ENCODE measurements at regions not wholly inside any gene's neighbourhood (a gene's known extent, or its start where the extent isn't known, plus 50 kb on each side); places are given as distances from the start of the nearest gene placed in this dataset.

DNA sequence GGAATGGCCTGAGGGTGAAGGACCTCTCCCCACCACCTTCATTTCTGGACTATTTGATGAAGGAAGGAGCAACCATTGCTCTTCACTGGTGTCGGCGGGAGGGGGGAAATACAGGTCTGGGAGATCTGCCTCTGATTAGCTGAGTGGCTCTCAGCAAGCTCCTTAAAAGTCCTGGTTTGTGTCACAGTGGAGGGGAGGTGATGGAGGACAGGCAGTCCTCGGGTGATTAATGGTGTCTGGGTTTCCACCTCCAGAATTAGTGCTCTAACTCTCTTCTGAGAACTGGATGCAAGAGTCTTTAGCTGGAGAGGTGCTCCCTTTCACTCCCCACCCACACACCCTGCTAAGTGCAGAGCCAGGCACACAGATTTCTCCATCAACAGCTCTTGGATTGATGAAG lies 83.2 kb downstream of the TTC32 start:
- no peak overlapping the region for H4K8ac ChIP-seq (replicated peaks; ENCODE audit: insufficient read length, low read depth, low read length)
- H3K79me1 ChIP-seq (ENCODE audit: insufficient read depth, low read depth, low read length, poor library complexity, severe bottlenecking), result no peaks in the 10 kb centered on the region
- H2BK12ac ChIP-seq (ENCODE audit: insufficient read length, low read depth, low read length), result no peak overlapping the region
- Mint-ChIP-seq H3K9me3 (no peaks in the 10 kb centered on the region), H3K4me1 (no peaks in the 10 kb centered on the region), H3K27me3 (ENCODE audit: low read depth) (peaks cover 3% of the 10 kb centered on the region; the same call in 1 of the 2 replicates), H3K4me3 (no peak overlapping the region), H3K27ac (no peak overlapping the region), H3K36me3 (ENCODE audit: insufficient read depth in 1 of 3, low read depth in 3 of 3) (no peaks in the 10 kb centered on the region)
- H3K4me2 ChIP-seq (ENCODE audit: insufficient read depth, insufficient read length, low read length), result no peak overlapping the region
- H3K14ac ChIP-seq (ENCODE audit: insufficient read depth, low read length), result no peak overlapping the region
- no peak overlapping the region for H3K4ac ChIP-seq (ENCODE audit: low read depth, low read length)
- no peak for DNase-seq
- peaks cover 3% of the 10 kb centered on the region for H4K20me1 ChIP-seq (ENCODE audit: control insufficient read depth, insufficient read depth, insufficient read length)
- no peaks in the 10 kb centered on the region for H3K27me3 ChIP-seq (ENCODE audit: insufficient read depth, low read length)
- no peak overlapping the region for H2BK20ac ChIP-seq (ENCODE audit: low read depth, low read length, poor library complexity, severe bottlenecking)
- no peak overlapping the region for H3K56ac ChIP-seq (ENCODE audit: insufficient read length, low read depth, low read length)
- no peaks in the 10 kb centered on the region for H3K9me3 ChIP-seq (ENCODE audit: control insufficient read depth, low read depth, low read length)
- no peak overlapping the region for H2AFZ ChIP-seq (ENCODE audit: low read length)
- H3K79me2 ChIP-seq (ENCODE audit: insufficient read depth, low read length), result no peaks in the 10 kb centered on the region
- H2BK120ac ChIP-seq (ENCODE audit: low read depth, low read length, poor library complexity, severe bottlenecking), result no peak overlapping the region
- no peak overlapping the region for H2BK5ac ChIP-seq (ENCODE audit: insufficient read length, low read length)
- no peak overlapping the region for H3T11ph ChIP-seq (ENCODE audit: low read length)
- no peaks in the 10 kb centered on the region for H3K4me1 ChIP-seq (ENCODE audit: insufficient read depth, low read length)
- no peak overlapping the region for H3K9ac ChIP-seq (ENCODE audit: extremely low read depth, insufficient read length, low read length)
- H2AK5ac ChIP-seq (ENCODE audit: insufficient read length, low read length), result no peak overlapping the region
- no peak overlapping the region for H3K27ac ChIP-seq (ENCODE audit: insufficient read length, low read depth, low read length)
- no peak overlapping the region for H3K18ac ChIP-seq (ENCODE audit: insufficient read length, low read depth, low read length)
- H4K91ac ChIP-seq (ENCODE audit: insufficient read length, low read depth, low read length), result no peak overlapping the region
- H4K5ac ChIP-seq (ENCODE audit: insufficient read length, low read depth, low read length), result no peak overlapping the region
- H3K23ac ChIP-seq (ENCODE audit: insufficient read length, low read depth, low read length), result no peak overlapping the region
- H3K23me2 ChIP-seq (ENCODE audit: insufficient read length, low read depth, low read length, poor library complexity, severe bottlenecking), result no peaks in the 10 kb centered on the region
- no peak overlapping the region for H2BK15ac ChIP-seq (ENCODE audit: low read depth, low read length)
- no peak for TF ChIP-seq CTCF (conservative IDR thresholded peaks at IDR 0.05)
- WGBS (ENCODE audit: extremely low coverage, insufficient read length, low lambda C conversion rate), result no CpG with 5 or more reads among the region's 3 CpGs

Data from H9 (cell line).